ENCODE measurements at regions not wholly inside any gene's neighbourhood (a gene's known extent, or its start where the extent isn't known, plus 50 kb on each side); places are given as distances from the start of the nearest gene placed in this dataset.
"Not testable (repeated sequence)": the region's sequence is repeated elsewhere in the genome, so short reads cannot be mapped to it uniquely, and the experiment has no call there.

DNA sequence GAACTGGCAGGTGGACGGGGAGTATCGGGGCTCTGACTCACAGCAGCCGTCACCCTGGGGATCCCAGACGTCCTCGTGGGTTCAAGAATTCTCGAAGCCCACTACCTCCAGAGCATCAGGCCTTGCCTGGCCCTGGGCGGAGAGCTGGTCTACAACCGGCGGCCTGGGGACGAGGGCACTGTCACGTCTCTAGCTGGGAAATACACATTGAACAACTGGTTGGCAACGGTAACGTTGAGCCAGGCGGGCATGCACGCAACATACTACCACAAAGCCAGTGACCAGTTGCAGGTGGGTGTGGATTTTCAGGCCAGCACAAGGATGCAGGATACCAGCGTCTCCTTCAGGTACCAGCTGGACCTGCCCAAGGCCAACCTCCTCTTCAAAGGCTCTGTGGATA lies 166.5 kb downstream of the POTEG start:
- DNase-seq (ENCODE audit: low spot score), result not testable (repeated sequence)

DNA sequence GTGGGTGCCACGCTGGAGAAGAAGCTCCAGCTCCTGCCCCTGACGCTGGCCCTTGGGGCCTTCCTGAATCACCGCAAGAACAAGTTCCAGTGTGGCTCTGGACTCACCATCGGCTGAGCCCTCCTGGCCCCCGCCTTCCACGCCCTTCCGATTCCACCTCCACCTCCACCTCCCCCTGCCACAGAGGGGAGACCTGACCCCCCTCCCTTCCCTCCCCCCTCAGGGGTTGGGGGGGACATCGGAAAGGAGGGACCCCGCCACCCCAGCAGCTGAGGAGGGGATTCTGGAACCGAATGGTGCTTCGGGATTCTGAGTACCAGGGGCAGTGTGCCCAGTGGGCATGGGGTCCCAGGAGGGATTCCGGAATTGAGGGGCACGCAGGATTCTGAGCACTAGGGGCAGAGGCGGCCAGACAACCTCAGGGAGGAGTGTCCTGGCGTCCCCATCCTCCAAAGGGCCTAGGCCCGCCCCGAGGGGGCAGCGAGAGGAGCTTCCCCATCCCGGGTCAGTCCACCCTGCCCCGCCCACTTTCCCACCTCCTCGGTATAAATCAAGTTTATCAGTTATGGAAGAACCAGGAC lies 166.0 kb downstream of the POTEG start:
- not testable (repeated sequence) for DNase-seq (ENCODE audit: low spot score)

DNA sequence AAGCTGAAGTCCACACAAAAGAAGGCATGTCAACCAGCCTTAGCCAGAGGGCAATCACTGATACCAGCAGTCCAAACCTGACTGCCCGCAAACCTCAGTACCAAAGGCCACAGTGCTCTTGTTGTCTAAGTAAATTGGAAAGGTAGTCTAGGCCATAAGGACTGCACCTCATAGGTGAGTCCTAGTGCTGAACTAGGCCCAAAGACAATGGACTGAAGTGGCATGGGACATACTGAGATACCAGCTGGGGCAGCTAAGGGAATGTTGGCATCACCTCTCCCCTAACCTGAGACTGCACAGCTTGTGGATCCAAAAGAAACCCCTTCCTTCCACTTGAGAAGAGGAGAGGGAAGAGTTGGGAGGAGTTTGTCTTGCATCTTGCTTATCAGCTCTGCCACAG lies 161.9 kb downstream of the POTEG start:
- not testable (repeated sequence) for DNase-seq (ENCODE audit: low spot score)

DNA sequence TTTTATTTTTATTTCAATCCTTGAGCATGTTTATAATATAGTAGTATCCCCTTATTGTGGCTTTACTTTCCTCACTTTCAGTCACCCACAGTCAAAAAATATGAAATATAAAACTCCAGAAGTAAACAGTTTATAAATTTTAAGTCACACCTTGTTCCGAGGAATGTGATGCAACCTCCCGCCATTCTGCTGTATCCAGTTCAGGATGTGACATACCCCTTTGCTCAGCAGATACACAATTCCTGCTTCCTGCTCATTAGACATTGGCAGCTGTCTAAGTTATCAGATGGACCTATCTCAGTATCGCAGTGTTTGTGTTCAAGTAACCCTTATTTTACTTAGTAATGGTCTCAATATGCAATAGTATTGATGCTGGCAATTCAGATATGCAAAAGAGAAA lies 144.5 kb downstream of the POTEG start:
- DNase-seq (ENCODE audit: low spot score), result peak; percentile 3

DNA sequence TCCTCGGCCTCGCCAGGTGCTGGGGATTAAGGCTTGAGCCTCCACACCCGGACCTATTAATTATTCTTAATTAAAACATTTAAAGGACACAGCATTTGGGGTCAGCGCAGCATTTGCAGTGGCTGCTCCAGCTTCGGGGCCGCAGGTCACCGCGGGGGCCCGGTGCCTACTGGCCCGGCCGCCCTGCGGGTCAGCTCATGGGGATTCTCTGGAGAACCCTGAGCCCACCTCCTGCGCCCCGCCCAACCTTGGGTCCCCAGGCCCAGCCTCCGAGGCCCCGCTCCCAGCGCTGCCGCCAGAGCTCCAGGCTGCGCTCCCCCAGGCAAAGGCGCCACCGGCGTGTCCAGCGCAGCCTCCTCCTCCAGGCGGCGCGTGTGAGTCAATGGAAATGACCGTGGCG lies 133.9 kb downstream of the POTEG start:
- not testable (repeated sequence) for DNase-seq (ENCODE audit: low spot score)

DNA sequence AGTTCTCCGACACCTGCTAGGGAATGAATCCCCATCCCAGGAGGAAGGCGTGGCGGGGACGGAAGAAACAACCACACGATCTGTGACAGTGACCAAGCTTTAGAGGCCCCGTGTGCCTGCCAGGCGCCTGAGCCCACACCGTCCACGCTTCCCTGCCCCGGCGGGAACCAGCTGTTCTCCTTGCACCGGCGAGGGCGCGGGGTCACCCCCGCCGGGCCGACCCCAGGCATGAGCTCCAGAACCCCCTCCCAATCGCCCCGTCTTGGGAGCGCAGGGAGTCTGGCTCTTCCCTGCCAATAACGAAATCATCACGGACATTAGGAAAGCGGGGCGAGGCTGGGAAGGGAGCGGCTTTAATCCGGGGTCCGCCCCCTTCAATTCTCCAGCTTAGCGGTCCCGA lies 133.3 kb downstream of the POTEG start:
- DNase-seq (ENCODE audit: low spot score), result not testable (repeated sequence)

DNA sequence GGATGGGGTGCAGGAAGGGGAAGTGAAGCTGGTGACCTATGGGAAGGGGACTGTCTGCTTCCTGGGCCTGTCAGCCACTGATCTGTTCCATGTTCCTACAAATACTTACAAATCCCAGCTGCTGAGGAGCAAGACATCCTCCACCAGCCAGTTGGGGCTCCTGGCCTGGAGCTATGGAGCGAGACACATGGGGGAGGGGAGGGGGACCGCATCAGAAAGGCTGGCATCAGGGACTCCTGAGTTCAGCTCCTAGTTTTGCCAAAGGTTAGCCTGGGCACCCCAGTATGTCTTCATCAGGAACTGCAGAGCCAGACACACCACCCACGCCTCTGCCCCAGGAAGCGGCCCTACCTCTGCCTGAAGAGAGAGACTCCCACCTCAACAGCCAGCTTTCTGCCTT lies 130.3 kb downstream of the POTEG start:
- not testable (repeated sequence) for DNase-seq (ENCODE audit: low spot score)

DNA sequence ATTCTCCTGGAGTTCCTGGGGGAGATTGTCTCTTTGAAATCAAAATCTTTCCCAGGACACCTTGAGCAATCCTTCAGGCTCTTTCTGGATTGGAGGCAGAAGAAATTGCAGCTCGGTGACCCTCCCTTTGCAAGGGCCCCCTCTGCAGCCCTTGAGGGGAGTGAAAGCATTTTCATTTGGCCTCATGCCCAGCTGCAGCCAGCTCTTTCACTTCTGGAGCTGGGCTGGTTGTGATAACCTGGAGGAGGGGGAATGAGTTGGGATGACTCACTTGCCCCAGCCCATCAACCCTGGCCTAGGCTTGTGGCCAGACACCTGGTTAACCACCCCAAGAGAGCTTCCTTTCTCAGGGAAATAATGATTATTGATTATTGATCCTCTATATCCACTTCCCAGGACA lies 129.7 kb downstream of the POTEG start:
- DNase-seq (ENCODE audit: low spot score), result not testable (repeated sequence)

DNA sequence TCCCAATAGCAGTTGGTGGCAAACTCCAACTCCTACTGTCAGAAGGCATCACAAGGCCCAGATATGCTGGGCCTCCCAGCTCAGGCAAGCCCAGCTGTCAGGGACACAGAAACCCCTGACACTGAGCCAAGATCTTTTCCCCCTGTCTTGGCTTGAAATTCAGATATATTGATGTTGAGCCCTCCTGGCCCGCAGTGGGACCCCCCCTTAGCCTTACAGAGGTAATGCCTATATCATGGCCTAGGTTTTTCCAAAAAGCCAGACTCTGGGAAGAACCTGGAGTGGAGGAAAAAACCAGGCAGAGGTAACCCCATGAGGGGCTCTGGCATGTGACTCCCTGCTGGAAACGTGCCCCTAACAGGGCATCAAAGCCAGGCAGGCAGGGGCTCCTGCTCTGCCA lies 129.2 kb downstream of the POTEG start:
- DNase-seq (ENCODE audit: low spot score), result not testable (repeated sequence)

DNA sequence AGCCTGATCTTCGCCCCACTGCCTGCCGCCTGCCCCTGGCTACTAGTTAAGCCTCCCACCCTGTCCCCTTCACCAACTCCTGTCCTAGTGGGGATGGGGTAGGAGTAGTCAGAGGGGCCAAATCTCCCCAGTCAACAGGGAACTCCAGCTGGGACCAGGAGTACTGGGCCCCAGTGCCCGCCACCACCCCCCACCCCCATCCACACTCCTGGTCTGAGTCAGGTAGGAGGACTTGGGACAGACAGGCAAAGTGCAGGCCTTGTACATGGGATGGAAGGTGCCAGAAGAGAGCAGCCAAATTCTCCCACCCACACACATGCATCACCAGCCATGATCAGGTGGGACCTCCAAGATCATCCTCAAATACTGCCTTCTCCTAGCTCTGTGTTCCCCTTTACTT lies 128.4 kb downstream of the POTEG start:
- DNase-seq (ENCODE audit: low spot score), result not testable (repeated sequence)

DNA sequence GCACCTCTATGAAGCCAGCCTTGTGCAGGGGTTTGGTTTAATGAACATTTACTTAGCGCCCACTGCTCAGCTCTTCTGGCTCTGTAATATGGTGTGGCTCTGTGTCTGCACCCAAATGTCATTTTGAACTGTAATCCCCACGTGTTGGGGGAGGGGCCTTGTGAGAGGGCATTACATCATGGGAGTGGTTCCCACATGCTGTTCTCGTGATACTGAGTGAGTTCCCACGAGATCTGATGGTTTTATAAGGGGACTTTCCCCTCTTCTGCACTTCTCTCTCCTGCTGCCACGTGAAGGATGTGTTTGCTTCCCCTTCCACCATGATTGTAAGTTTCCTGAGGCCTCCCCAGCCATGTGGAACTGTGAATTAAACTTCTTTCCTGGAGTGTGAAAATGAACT lies 127.7 kb downstream of the POTEG start:
- DNase-seq (ENCODE audit: low spot score), result not testable (repeated sequence)

DNA sequence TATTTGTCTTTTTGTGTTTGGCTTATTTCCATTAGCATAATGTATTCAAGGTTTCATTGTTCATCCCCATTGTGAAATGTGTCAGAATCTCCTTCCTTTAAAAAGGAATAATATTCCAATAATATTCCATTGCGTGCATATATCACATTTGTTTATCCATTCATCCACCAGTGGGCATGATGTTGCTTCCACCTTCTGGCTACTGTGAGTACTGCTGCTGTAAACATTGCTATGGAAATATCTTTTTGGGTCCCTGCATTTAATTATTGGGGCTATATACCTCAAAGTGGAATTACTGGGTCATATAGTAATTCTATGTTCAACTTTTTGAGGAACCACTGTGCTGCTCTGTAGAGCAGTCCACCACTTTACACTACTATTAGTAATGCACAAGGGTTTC lies 123.1 kb downstream of the POTEG start:
- not testable (repeated sequence) for DNase-seq (ENCODE audit: low spot score)

DNA sequence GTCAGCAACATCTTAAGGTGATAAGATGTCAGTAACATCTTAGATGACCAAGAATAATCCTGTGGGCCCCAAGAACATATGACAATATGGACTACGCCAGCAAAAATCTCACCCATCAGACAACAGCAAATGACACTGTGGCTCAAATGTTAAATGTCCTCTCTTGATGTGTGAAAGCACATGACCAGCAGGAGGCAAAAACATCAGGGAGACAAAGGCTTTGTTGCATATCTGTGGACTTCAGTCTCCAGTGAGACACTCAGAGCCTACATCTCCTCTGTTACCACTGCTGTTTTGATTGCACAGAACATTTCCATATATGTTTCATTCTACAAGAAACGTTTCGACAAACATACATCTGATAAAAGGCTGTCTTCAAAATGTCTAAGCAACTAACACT lies 103.5 kb downstream of the POTEG start:
- not testable (repeated sequence) for DNase-seq (ENCODE audit: low spot score)

DNA sequence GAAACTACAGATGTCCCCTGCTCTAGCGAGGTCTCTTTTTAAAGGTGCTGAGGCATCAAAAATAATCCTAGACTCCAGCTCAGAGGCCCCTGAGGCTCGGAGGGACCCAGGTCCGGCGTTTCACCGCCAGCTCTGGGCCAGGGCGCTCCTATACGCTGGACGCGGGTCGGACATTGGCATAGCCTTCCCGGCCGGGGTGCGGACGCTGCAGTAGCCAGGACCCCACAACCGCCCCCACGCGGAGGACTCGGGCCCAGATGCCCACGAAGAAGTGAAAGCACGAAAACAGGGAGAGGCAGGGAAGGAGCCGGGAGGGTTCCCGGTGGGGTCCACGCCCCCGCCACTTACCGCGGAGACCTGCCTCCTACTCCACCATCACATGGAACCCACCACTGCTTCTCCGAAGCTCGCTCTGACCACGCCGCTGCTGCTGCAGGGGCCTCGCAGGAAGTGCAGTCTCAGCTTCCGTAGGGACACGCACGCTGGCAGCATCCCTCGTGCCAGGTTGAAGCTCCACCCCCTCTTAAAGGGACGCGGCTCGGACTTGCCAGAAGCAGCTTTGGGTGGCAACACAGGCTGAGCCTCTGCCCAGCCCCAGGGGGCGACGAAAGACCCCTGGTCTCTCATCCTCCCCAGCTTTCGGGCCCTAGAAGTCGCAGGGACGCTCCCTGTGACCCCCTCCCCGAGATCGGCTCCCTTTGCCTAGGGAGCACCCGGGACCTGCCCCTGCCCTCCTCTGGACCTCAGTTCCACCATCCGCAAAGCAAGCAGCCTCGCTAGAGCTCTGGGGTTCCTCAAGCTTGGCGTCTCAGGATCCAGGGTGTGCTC lies 96.7 kb downstream of the POTEG start:
- not testable (repeated sequence) for DNase-seq (ENCODE audit: low spot score)

DNA sequence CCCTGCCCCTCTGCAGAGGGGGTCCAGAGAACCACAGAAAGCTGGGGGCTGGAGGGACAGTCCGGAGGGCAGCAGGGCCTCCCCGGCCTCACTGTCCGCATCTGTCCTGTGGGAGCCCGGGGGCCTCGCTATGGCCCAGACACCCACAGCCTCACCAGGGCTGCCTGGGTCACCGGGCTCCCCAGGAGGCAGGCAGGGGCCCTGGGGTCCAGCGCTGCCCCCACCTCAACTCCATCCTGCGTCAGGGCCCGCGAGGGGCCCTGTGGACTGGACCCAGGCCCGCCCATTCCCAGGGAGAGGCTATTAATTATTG lies 96.1 kb downstream of the POTEG start:
- not testable (repeated sequence) for DNase-seq (ENCODE audit: low spot score)

DNA sequence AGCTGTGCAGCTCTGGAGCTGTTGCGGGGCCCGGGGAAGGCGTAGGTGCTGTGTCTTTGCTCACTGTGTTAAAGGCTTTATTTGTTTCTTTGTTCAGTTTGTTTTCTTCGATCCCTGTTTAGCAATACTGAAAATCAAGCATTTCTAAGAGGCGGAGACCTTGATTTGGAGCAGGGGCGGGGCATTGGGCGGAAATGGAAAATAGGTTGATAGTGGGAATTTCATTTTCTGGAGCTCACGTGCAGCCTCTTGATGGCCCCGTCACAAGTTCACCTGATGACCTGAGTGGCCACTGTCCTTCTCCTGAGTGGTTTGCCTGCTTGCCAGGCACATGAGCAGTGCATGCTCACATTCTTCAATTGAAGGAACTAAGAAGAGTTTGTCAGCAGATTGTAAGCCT lies 93.2 kb downstream of the POTEG start:
- not testable (repeated sequence) for DNase-seq (ENCODE audit: low spot score)

DNA sequence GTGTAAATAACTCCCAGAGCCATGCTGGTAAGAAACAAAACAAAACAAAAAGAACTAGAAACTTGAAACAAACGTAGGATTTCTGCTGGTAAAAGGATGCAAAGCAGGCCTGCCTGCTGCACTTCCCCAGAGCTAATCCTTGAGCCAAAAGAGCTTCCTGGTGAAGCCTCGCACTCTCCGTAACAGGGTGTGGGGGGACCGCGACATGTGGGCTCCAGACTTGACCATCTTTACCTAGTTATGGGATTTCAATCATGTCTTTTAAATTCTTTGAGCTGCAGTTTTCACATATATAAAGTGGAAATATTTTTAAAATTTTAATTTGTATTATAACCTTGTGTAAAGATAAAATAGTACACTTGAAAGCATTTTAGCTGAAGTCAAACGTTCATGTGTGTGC lies 92.5 kb downstream of the POTEG start:
- DNase-seq (ENCODE audit: low spot score), result not testable (repeated sequence)

DNA sequence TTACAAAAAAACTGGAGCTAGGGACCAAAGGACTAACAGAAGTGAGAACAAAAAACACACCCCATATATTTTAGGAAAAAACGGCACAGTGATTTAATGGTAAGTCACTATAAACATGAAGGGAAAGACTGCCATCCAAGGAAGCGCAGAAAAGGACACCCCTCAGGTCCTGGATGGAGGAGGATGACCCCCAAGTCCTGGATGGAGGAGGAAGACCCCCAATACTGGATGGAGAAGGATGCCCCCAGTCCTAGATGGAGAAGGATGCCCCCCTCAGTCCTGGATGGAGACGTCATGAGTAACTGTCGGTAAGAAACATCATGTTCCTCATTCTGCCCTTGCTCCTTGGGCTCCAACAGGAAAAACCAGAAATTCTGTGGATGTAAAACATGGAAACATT lies 89.9 kb downstream of the POTEG start:
- not testable (repeated sequence) for DNase-seq (ENCODE audit: low spot score)

DNA sequence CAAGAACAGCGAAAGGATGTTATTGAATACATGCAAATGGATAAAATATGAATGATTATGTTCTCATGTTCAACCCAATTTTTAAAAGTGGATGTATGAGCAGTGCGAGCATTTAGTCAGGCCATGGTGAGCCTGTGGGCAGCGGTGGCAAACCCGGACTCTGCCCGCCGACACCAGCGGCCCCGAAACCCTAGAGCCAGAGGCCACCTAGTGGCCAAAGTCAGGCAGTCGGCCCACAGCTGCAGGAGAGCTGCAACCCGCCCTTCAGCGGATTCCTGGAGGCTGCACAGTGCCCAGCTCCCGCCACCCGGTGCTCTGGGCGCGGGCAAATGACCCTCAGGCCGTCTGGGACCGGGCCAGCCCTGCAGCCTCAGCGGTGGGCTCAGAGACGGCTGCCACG lies 89.5 kb downstream of the POTEG start:
- DNase-seq (ENCODE audit: low spot score), result not testable (repeated sequence)

DNA sequence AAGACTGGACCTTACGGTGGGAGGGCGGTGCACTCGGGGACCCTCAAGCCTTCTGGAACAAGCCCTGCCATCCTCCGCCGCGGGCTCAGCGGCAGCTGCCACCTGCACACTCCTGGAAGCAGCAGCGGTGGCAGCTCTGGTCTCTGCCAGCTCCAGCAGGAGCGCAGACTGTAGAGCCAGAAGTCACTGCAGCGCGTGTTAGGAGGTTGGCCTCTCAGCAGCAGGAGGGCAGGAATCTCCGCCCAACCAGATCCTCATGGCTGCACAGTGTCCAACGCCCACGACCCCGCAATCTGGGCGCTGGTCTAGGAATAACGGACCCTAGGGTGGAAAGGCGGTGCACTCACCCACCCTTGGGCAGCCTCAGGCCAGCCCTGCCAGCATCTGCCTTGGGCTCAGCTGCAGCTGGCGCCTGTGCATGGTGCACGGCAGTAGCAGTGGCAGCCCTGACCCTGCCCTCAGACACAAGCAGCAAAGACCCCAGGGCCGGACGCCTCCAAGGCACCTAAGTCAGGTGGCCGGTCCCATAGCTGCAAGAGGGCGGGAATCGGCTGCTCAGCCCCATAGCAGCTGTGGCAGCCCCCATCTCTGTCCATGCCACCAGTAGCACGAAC lies 88.7 kb downstream of the POTEG start:
- not testable (repeated sequence) for DNase-seq (ENCODE audit: low spot score)

DNA sequence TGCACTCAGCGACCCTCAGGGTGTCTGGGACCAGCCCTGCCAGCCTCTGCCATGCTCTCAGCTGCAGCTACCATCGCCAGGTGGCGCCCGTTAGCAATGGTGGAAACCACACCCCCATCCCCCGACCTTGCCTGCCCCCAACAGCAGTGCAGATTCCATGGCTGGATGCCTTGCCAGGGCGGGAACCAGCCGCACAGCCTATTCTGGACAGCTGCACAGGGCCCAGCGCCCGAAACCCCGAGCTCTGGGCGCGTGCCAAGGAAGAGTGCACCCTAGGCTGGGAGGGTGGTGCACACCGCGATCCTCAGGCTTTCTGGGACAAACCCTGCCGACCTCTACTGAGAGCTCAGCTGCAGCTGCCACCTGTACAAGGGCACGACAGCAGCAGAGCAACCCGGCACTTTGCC lies 88.1 kb downstream of the POTEG start:
- not testable (repeated sequence) for DNase-seq (ENCODE audit: low spot score)

DNA sequence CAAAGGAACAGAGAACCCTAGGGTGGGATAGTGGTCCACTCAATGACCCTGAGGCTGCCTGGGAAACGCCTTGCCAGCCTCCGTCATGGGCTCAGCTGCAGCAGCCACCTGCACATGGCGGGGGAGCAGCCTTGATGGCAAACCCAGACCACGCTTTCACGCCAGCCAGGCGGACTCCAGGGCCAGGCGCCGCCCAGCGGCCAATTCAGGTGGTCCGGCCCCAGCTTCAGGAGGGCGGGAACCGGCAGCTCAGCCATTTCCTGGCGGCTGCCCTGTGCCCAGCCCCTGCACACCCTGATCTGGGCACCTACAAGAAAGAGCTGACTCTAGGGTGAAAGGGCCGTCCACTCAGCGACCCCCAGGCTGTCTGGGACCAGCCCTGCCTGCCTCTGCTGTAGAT lies 87.5 kb downstream of the POTEG start:
- not testable (repeated sequence) for DNase-seq (ENCODE audit: low spot score)

DNA sequence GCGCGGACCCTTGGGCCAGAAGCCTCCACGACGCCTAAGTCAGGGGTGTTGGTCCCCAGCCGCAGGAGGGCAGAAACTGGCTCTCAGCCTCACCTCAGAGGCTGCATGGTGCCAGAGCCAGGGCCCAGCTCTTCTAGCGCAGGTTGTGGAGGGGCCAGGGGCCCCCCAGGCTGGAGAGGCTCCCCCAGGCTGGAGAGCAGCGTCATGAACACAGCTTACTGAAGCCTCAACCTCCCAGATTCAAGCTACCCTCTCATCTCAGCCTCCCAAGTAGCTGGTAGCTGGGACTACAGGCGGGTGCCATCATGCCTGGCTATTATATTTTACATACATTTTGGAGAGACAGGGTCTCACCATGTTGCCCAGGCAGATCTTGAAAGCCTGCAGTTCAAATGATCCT lies 87.0 kb downstream of the POTEG start:
- DNase-seq (ENCODE audit: low spot score), result not testable (repeated sequence)

All from RKO (cell line).